Tibial nerve (tissue), 4 donors: ENCODE measurements at regions not wholly inside any gene's neighbourhood (a gene's known extent, or its start where the extent isn't known, plus 50 kb on each side); places are given as distances from the start of the nearest gene placed in this dataset.

Experiments used
- DNase-seq, 2 donors: peaks; one replicate each; pipeline ENCODE4 v3.0.0-alpha.2; 2019; ENCODE audit warnings: low spot score in 2 of 2
- H3K27ac ChIP-seq, 4 donors: fragments of 200-600 bp; sonication (generic) in 3 of 4; one replicate each; pipeline ENCODE4 v1.5.1; 2017 to 2019; ENCODE audit warnings: mild to moderate bottlenecking in 1 of 4
- H3K27me3 ChIP-seq, 2 donors: fragments of 200-600 bp; sonication (generic) in 1 of 2; one replicate each; pipeline versions ENCODE4 v1.5.1 to v1.6.0; 2017 to 2019
- H3K36me3 ChIP-seq, 3 donors: fragments of 200-600 bp; sonication (generic); one replicate each; pipeline ENCODE4 v1.5.1; 2018 to 2019
- H3K4me1 ChIP-seq, 4 donors: fragments of 200-600 bp; sonication (generic) in 3 of 4; one replicate each; pipeline ENCODE4 v1.5.1; 2017 to 2019
- H3K4me3 ChIP-seq, 4 donors: fragments of 200-600 bp; sonication (generic) in 3 of 4; one replicate each; pipeline ENCODE4 v1.5.1; 2017 to 2019; ENCODE audit warnings: mild to moderate bottlenecking in 1 of 4, moderate library complexity in 1 of 4
- H3K9me3 ChIP-seq, 4 donors: fragments of 200-600 bp; sonication (generic) in 3 of 4; one replicate each; pipeline ENCODE4 v1.5.1; 2017 to 2019
- CTCF ChIP-seq, 5 experiments: fragments of 200-600 bp in 3 of 5; fragments of 450-650 bp in 2 of 5; sonication (generic) in 3 of 5; IDR thresholded peaks; one replicate each; pipeline ENCODE4 v1.5.1; 2016 to 2019; ENCODE audit warnings: antibody characterized with exemption in 5 of 5, mild to moderate bottlenecking in 3 of 5, moderate library complexity in 2 of 5
- EP300 ChIP-seq, 2 donors: sonication (generic); formaldehyde crosslinking; IDR thresholded peaks; one replicate each; pipeline ENCODE4 v1.6.1; 2017; ENCODE audit warnings: antibody characterized with exemption in 2 of 2, mild to moderate bottlenecking in 1 of 2
- POLR2A ChIP-seq, 2 donors: fragments of 450-650 bp; IDR thresholded peaks; one replicate each; pipeline ENCODE4 v1.6.1; 2017; ENCODE audit warnings: antibody characterized with exemption in 2 of 2, mild to moderate bottlenecking in 2 of 2, moderate library complexity in 2 of 2
- WGBS, 2 donors: methylation state at CpG; one replicate each; pipeline ENCODE4 v1.1.5; 2018; 5-methylcytosine and 5-hydroxymethylcytosine counted together

- Histone ChIP-seq H3K9me3 (peaks cover 0 to 2% (median 0%) of the 10 kb centered on the region in 4 donors), H3K4me3 (no peak overlapping the region), H3K27ac (no peak overlapping the region), H3K4me1 (no peaks in the 10 kb centered on the region), H3K36me3 (no peaks in the 10 kb centered on the region), H3K27me3 (no peaks in the 10 kb centered on the region)
- DNase-seq: no peak
- TF ChIP-seq EP300 (IDR thresholded peaks at IDR 0.05) (no peak), CTCF (IDR thresholded peaks at IDR 0.05) (no peak), POLR2A (IDR thresholded peaks at IDR 0.05) (no peak)
- 48% methylated on average over 2 of the region's 2 CpGs for WGBS, 2 donors
Observed at GRCh38 chr6:8905757-8906156, 470.4 kb upstream of the SLC35B3 start.

GRCh38 chr6:8904754-8905153 lies 469.4 kb upstream of the SLC35B3 start:
- peaks cover 0 to 2% (median 0%) of the 10 kb centered on the region in 4 donors for H3K9me3 ChIP-seq
- H3K27me3 ChIP-seq: no peaks in the 10 kb centered on the region
- no peaks in the 10 kb centered on the region for H3K4me1 ChIP-seq
- H3K27ac ChIP-seq: no peak overlapping the region
- DNase-seq: no peak
- no peaks in the 10 kb centered on the region for H3K36me3 ChIP-seq
- no peak overlapping the region for H3K4me3 ChIP-seq
- TF ChIP-seq CTCF (IDR thresholded peaks at IDR 0.05) (no peak), POLR2A (IDR thresholded peaks at IDR 0.05) (no peak), EP300 (IDR thresholded peaks at IDR 0.05) (no peak)
- 40 to 42% methylated on average over 3 of the region's 3 CpGs for WGBS, 2 donors

GRCh38 chr6:8900056-8900455 lies 464.7 kb upstream of the SLC35B3 start:
- Histone ChIP-seq H3K4me3 (no peak overlapping the region), H3K4me1 (no peaks in the 10 kb centered on the region), H3K27me3 (no peaks in the 10 kb centered on the region), H3K36me3 (no peaks in the 10 kb centered on the region), H3K9me3 (peaks cover 0 to 2% (median 0%) of the 10 kb centered on the region in 4 donors), H3K27ac (no peak overlapping the region)
- TF ChIP-seq CTCF (IDR thresholded peaks at IDR 0.05): no peak
- no peak for TF ChIP-seq EP300 (IDR thresholded peaks at IDR 0.05)
- TF ChIP-seq POLR2A (IDR thresholded peaks at IDR 0.05): no peak
- 76 to 79% methylated on average over 3 of the region's 3 CpGs for WGBS, 2 donors
- no peak for DNase-seq

- Histone ChIP-seq H3K4me3 (no peak overlapping the region), H3K27ac (no peak overlapping the region), H3K4me1 (no peaks in the 10 kb centered on the region), H3K27me3 (no peaks in the 10 kb centered on the region), H3K9me3 (no peaks in the 10 kb centered on the region), H3K36me3 (no peaks in the 10 kb centered on the region)
- TF ChIP-seq POLR2A (IDR thresholded peaks at IDR 0.05): no peak
- DNase-seq: no peak
- 53 to 60% methylated on average over 6 of the region's 6 CpGs for WGBS, 2 donors
Observed at GRCh38 chr6:8889514-8889913, 454.2 kb upstream of the SLC35B3 start.

GRCh38 chr6:8888468-8888867 lies 453.1 kb upstream of the SLC35B3 start:
- DNase-seq: no peak
- 62 to 75% methylated on average over 3 of the region's 3 CpGs for WGBS, 2 donors
- H3K4me3 ChIP-seq: no peak overlapping the region
- no peaks in the 10 kb centered on the region for H3K36me3 ChIP-seq
- TF ChIP-seq POLR2A (IDR thresholded peaks at IDR 0.05) (no peak), EP300 (IDR thresholded peaks at IDR 0.05) (no peak), CTCF (IDR thresholded peaks at IDR 0.05) (no peak)
- H3K4me1 ChIP-seq: no peaks in the 10 kb centered on the region
- H3K27me3 ChIP-seq: no peaks in the 10 kb centered on the region
- H3K9me3 ChIP-seq: no peaks in the 10 kb centered on the region
- H3K27ac ChIP-seq: no peak overlapping the region

GRCh38 chr6:8881663-8882062 lies 446.3 kb upstream of the SLC35B3 start:
- DNase-seq: no peak
- 0 to 3% methylated on average over 1 of the region's 1 CpG for WGBS, 2 donors
- TF ChIP-seq EP300 (IDR thresholded peaks at IDR 0.05) (no peak), POLR2A (IDR thresholded peaks at IDR 0.05) (no peak), CTCF (IDR thresholded peaks at IDR 0.05) (no peak)
- no peaks in the 10 kb centered on the region for H3K36me3 ChIP-seq
- H3K4me1 ChIP-seq: no peaks in the 10 kb centered on the region
- H3K27me3 ChIP-seq: no peaks in the 10 kb centered on the region
- no peak overlapping the region for H3K27ac ChIP-seq
- no peaks in the 10 kb centered on the region for H3K9me3 ChIP-seq
- H3K4me3 ChIP-seq: no peak overlapping the region
